ENCODE measurements at regions not wholly inside any gene's neighbourhood (a gene's known extent, or its start where the extent isn't known, plus 50 kb on each side); places are given as distances from the start of the nearest gene placed in this dataset.

DNA sequence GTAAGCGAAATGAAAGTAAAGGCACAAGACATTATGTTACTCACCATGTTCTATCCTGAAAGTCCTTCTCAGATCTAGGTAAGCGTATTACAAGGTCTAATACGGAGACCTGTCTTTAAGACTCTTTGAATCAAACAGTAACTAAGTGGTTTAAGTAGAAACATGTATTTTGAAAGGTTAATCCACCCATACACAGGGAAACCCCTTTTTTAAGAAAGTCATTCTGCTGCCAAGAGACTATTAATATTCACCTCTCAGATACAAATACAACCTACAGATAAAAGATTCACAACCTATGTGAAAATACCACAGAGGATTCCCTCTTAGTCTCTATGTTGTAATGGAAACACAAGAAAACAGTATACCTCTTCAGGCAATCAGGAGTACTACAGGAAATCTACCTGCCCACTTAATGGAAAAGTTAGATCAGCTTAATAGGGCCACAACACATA, 63.2 kb upstream of the TNIP3 start:
- Histone ChIP-seq H3K9me2 (replicated peaks; ENCODE audit: insufficient read depth, low read length) (no peaks in the 10 kb centered on the region), H3K4me1 (ENCODE audit: low read length) (no peaks in the 10 kb centered on the region), H3F3A (ENCODE audit: insufficient read depth, low read length) (no peaks in the 10 kb centered on the region), H3K4me3 (ENCODE audit: low read length) (peak overlapping the region; percentile 36), H3K36me3 (replicated peaks; ENCODE audit: insufficient read depth, low read length) (no peaks in the 10 kb centered on the region), H3K4me2 (ENCODE audit: low read depth, low read length) (peak overlapping the region; percentile 56), H3K9ac (ENCODE audit: low read length) (peak overlapping the region; percentile 21; the same call in 1 of the 2 replicates), H3K79me2 (ENCODE audit: low read length) (no peaks in the 10 kb centered on the region), H4K20me1 (ENCODE audit: insufficient read depth, low read length) (no peaks in the 10 kb centered on the region), H3K9me3 (replicated peaks; ENCODE audit: insufficient read depth, low read length) (no peaks in the 10 kb centered on the region), H2AFZ (ENCODE audit: low read length) (peak overlapping the region; percentile 54), H3K27ac (ENCODE audit: low read length) (peak overlapping the region; percentile 9; the same call in 1 of the 2 replicates), H3K27me3 (replicated peaks; ENCODE audit: insufficient read depth, low read length) (no peaks in the 10 kb centered on the region)
- TF ChIP-seq EZH2 (optimal IDR thresholded peaks at IDR 0.05; ENCODE audit: low read depth, low read length) (no peak), EZH2phosphoT487 (IDR thresholded peaks at IDR 0.05; ENCODE audit: low read length) (no peak)
- TF ChIP-seq, protein P1, sequence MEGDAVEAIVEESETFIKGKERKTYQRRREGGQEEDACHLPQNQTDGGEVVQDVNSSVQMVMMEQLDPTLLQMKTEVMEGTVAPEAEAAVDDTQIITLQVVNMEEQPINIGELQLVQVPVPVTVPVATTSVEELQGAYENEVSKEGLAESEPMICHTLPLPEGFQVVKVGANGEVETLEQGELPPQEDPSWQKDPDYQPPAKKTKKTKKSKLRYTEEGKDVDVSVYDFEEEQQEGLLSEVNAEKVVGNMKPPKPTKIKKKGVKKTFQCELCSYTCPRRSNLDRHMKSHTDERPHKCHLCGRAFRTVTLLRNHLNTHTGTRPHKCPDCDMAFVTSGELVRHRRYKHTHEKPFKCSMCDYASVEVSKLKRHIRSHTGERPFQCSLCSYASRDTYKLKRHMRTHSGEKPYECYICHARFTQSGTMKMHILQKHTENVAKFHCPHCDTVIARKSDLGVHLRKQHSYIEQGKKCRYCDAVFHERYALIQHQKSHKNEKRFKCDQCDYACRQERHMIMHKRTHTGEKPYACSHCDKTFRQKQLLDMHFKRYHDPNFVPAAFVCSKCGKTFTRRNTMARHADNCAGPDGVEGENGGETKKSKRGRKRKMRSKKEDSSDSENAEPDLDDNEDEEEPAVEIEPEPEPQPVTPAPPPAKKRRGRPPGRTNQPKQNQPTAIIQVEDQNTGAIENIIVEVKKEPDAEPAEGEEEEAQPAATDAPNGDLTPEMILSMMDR (IDR thresholded peaks at IDR 0.05; ENCODE audit: low read length): peak; percentile 29
- DNase-seq: peak; percentile 34

DNA sequence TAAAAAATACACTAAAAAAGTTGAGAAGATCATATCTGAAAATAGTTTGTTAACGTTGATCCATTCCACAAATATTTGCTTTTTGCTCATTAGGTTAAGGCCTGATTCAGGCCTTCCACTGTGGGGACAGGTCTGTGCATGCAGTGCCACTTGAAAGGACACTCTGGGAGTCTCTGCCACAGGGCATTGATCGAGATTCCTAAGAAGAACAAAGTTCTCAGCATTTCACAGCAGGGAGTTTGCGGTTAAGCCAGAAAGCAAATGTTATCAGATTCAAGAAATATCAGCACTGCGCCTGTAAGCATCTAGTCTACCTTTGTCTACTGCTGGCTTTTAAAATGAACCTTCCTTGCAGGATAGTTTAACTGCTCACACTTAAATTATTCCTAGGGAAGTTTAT, 62.2 kb upstream of the TNIP3 start:
- H3K4me1 ChIP-seq (ENCODE audit: low read length): no peaks in the 10 kb centered on the region

DNA sequence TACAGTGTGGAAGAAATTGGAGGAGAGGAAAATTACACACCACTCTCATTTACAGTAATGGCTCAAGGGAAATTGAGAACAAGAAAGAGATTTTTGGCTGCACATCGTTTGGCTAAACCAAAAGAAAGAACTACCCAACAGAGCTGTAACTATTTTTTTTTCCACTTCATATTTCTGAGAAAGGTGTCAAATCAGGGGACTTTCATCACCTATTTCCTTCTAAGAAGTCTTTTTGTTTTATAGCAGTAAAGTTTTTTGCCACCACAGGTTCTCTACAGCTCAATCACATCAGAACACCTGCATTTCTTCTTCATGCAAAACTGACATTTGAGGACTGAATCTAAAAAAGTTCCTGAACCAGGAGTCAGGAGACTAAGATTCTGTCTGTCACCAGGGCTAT, 57.5 kb upstream of the TNIP3 start:
- no peaks in the 10 kb centered on the region for H3K36me3 ChIP-seq (replicated peaks; ENCODE audit: insufficient read depth, low read length)
- H3K4me2 ChIP-seq (ENCODE audit: low read depth, low read length): no peak overlapping the region
- H3K27ac ChIP-seq (ENCODE audit: low read length): no peak overlapping the region
- H3K27me3 ChIP-seq (replicated peaks; ENCODE audit: insufficient read depth, low read length): no peaks in the 10 kb centered on the region
- no peaks in the 10 kb centered on the region for H3K9me3 ChIP-seq (replicated peaks; ENCODE audit: insufficient read depth, low read length)
- no peak for DNase-seq
- no peaks in the 10 kb centered on the region for H3F3A ChIP-seq (ENCODE audit: insufficient read depth, low read length)
- H3K79me2 ChIP-seq (ENCODE audit: low read length): no peaks in the 10 kb centered on the region
- no peak overlapping the region for H3K9ac ChIP-seq (ENCODE audit: low read length)
- no peak overlapping the region for H3K4me3 ChIP-seq (ENCODE audit: low read length)
- TF ChIP-seq EZH2 (optimal IDR thresholded peaks at IDR 0.05; ENCODE audit: low read depth, low read length) (no peak), EZH2phosphoT487 (IDR thresholded peaks at IDR 0.05; ENCODE audit: low read length) (no peak)
- TF ChIP-seq, protein P1 (IDR thresholded peaks at IDR 0.05; ENCODE audit: low read length): no peak
- no peaks in the 10 kb centered on the region for H4K20me1 ChIP-seq (ENCODE audit: insufficient read depth, low read length)
- no peaks in the 10 kb centered on the region for H3K4me1 ChIP-seq (ENCODE audit: low read length)
- H3K9me2 ChIP-seq (replicated peaks; ENCODE audit: insufficient read depth, low read length): no peaks in the 10 kb centered on the region
- H2AFZ ChIP-seq (ENCODE audit: low read length): no peak overlapping the region

More for the DNA sequence above, 62.2 kb upstream of the TNIP3 start:
- 0 out of 2 replicates have a peak overlapping the region, but pooled peaks have one; percentile 54 for H2AFZ ChIP-seq (ENCODE audit: low read length)
- H3K79me2 ChIP-seq (ENCODE audit: low read length): no peaks in the 10 kb centered on the region
- no peak overlapping the region for H3K9ac ChIP-seq (ENCODE audit: low read length)
- H3K27ac ChIP-seq (ENCODE audit: low read length): no peak overlapping the region
- no peak for TF ChIP-seq EZH2 (optimal IDR thresholded peaks at IDR 0.05; ENCODE audit: low read depth, low read length)
- TF ChIP-seq, protein P1 (IDR thresholded peaks at IDR 0.05; ENCODE audit: low read length): no peak
- no peak for TF ChIP-seq EZH2phosphoT487 (IDR thresholded peaks at IDR 0.05; ENCODE audit: low read length)
- H3F3A ChIP-seq (ENCODE audit: insufficient read depth, low read length): no peaks in the 10 kb centered on the region
- DNase-seq: no peak
- H3K9me2 ChIP-seq (replicated peaks; ENCODE audit: insufficient read depth, low read length): no peaks in the 10 kb centered on the region
- H3K9me3 ChIP-seq (replicated peaks; ENCODE audit: insufficient read depth, low read length): no peaks in the 10 kb centered on the region
- no peaks in the 10 kb centered on the region for H3K36me3 ChIP-seq (replicated peaks; ENCODE audit: insufficient read depth, low read length)
- no peak overlapping the region; the same call in 1 of the 2 replicates for H3K4me3 ChIP-seq (ENCODE audit: low read length)
- H3K27me3 ChIP-seq (replicated peaks; ENCODE audit: insufficient read depth, low read length): no peaks in the 10 kb centered on the region
- H3K4me2 ChIP-seq (ENCODE audit: low read depth, low read length): peak overlapping the region; percentile 56; the same call in 1 of the 2 replicates
- H4K20me1 ChIP-seq (ENCODE audit: insufficient read depth, low read length): no peaks in the 10 kb centered on the region

Data from MM.1S (cell line).